ENCODE measurements at regions not wholly inside any gene's neighbourhood (a gene's known extent, or its start where the extent isn't known, plus 50 kb on each side); places are given as distances from the start of the nearest gene placed in this dataset.

- H3K4me1 ChIP-seq: no peaks in the 10 kb centered on the region
Measured at GRCh38 chr15:72866182-72866581, 82.6 kb upstream of the ADPGK start.

GRCh38 chr15:72865486-72865885 lies 81.9 kb upstream of the ADPGK start:
- H3K27ac Mint-ChIP-seq (ENCODE audit: unreplicated experiment): no peak overlapping the region
- ChIA-PET POLR2A (no interaction called here), CTCF (no interaction called here)
- TF ChIP-seq CTCF (IDR thresholded peaks at IDR 0.05; ENCODE audit: insufficient read depth in 1 of 2, low read depth in 1 of 2, low read length in 1 of 2, severe bottlenecking in 1 of 2, unreplicated experiment in 1 of 2): no peak
- DNase-seq: no peak
- Histone ChIP-seq H3K36me3 (ENCODE audit: control insufficient read depth, insufficient read depth, low read length) (no peaks in the 10 kb centered on the region), H3K4me3 (ENCODE audit: low read depth, low read length) (no peak overlapping the region), H3K27me3 (replicated peaks; ENCODE audit: control insufficient read depth, insufficient read depth, low read length) (no peaks in the 10 kb centered on the region), H3K9me3 (no peaks in the 10 kb centered on the region), H3K4me1 (no peaks in the 10 kb centered on the region)
- BruUV-seq (replicated peaks): no TSS peak
- no peaks in the 10 kb centered on the region for H3K9me3 Mint-ChIP-seq (ENCODE audit: unreplicated experiment)
- peaks cover 15% of the 10 kb centered on the region for H3K27me3 Mint-ChIP-seq (ENCODE audit: insufficient read depth, unreplicated experiment)
- no peak overlapping the region for H3K4me3 Mint-ChIP-seq (ENCODE audit: unreplicated experiment)
- H3K4me1 Mint-ChIP-seq (ENCODE audit: low read depth, unreplicated experiment): no peaks in the 10 kb centered on the region
- no peaks in the 10 kb centered on the region for H3K36me3 Mint-ChIP-seq (ENCODE audit: insufficient read depth, unreplicated experiment)
- intact Hi-C loops (cut with micrococcal nuclease; ENCODE audit: unreplicated experiment): no loop called here

More at GRCh38 chr15:72866182-72866581, 82.6 kb upstream of the ADPGK start:
- no peak for TF ChIP-seq CTCF (IDR thresholded peaks at IDR 0.05; ENCODE audit: insufficient read depth in 1 of 2, low read depth in 1 of 2, low read length in 1 of 2, severe bottlenecking in 1 of 2, unreplicated experiment in 1 of 2)
- no peak overlapping the region for H3K27ac Mint-ChIP-seq (ENCODE audit: unreplicated experiment)
- CTCF ChIA-PET: no interaction called here
- H3K4me1 Mint-ChIP-seq (ENCODE audit: low read depth, unreplicated experiment): no peaks in the 10 kb centered on the region
- no peak overlapping the region for H3K4me3 ChIP-seq (ENCODE audit: low read depth, low read length)
- H3K36me3 ChIP-seq (ENCODE audit: control insufficient read depth, insufficient read depth, low read length): no peaks in the 10 kb centered on the region
- no peaks in the 10 kb centered on the region for H3K27me3 ChIP-seq (replicated peaks; ENCODE audit: control insufficient read depth, insufficient read depth, low read length)
- POLR2A ChIA-PET: no interaction called here
- intact Hi-C loops (cut with micrococcal nuclease; ENCODE audit: unreplicated experiment): no loop called here
- DNase-seq: no peak
- no peak overlapping the region for H3K4me3 Mint-ChIP-seq (ENCODE audit: unreplicated experiment)
- peaks cover 15% of the 10 kb centered on the region for H3K27me3 Mint-ChIP-seq (ENCODE audit: insufficient read depth, unreplicated experiment)
- H3K36me3 Mint-ChIP-seq (ENCODE audit: insufficient read depth, unreplicated experiment): no peaks in the 10 kb centered on the region
- no TSS peak for BruUV-seq (replicated peaks)
- H3K9me3 ChIP-seq: no peaks in the 10 kb centered on the region
- H3K9me3 Mint-ChIP-seq (ENCODE audit: unreplicated experiment): no peaks in the 10 kb centered on the region

GRCh38 chr15:72864681-72865080 lies 81.1 kb upstream of the ADPGK start:
- H3K9me3 Mint-ChIP-seq (ENCODE audit: unreplicated experiment): no peaks in the 10 kb centered on the region
- peaks cover 15% of the 10 kb centered on the region for H3K27me3 Mint-ChIP-seq (ENCODE audit: insufficient read depth, unreplicated experiment)
- intact Hi-C loops (cut with micrococcal nuclease; ENCODE audit: unreplicated experiment): no loop called here
- no peaks in the 10 kb centered on the region for H3K4me1 Mint-ChIP-seq (ENCODE audit: low read depth, unreplicated experiment)
- no TSS peak for BruUV-seq (replicated peaks)
- no peak overlapping the region for H3K4me3 ChIP-seq (ENCODE audit: low read depth, low read length)
- H3K9me3 ChIP-seq: no peaks in the 10 kb centered on the region
- no peak overlapping the region for H3K27ac Mint-ChIP-seq (ENCODE audit: unreplicated experiment)
- no peak overlapping the region for H3K4me3 Mint-ChIP-seq (ENCODE audit: unreplicated experiment)
- POLR2A ChIA-PET: no interaction called here
- no peak for DNase-seq
- no peaks in the 10 kb centered on the region for H3K4me1 ChIP-seq
- H3K27me3 ChIP-seq (replicated peaks; ENCODE audit: control insufficient read depth, insufficient read depth, low read length): no peaks in the 10 kb centered on the region
- H3K36me3 ChIP-seq (ENCODE audit: control insufficient read depth, insufficient read depth, low read length): no peaks in the 10 kb centered on the region
- no peak for TF ChIP-seq CTCF (IDR thresholded peaks at IDR 0.05; ENCODE audit: insufficient read depth in 1 of 2, low read depth in 1 of 2, low read length in 1 of 2, severe bottlenecking in 1 of 2, unreplicated experiment in 1 of 2)
- CTCF ChIA-PET: no interaction called here
- H3K36me3 Mint-ChIP-seq (ENCODE audit: insufficient read depth, unreplicated experiment): no peaks in the 10 kb centered on the region

Data from Caco-2 (cell line).